ENCODE measurements at regions not wholly inside any gene's neighbourhood (a gene's known extent, or its start where the extent isn't known, plus 50 kb on each side); places are given as distances from the start of the nearest gene placed in this dataset.

- TF ChIP-seq RFX5 (IDR thresholded peaks at IDR 0.05; ENCODE audit: low read length) (no peak), ZBTB33 (IDR thresholded peaks at IDR 0.05; ENCODE audit: borderline replicate concordance, low read depth) (no peak), GATA2 (CRISPR knock-in tag; IDR thresholded peaks at IDR 0.05) (no peak), CTCF (IDR thresholded peaks at IDR 0.05) (no peak), EP300 (IDR thresholded peaks at IDR 0.05; ENCODE audit: borderline replicate concordance in 1 of 2, low read depth in 1 of 2, low read length in 1 of 2) (no peak), REST (IDR thresholded peaks at IDR 0.05; ENCODE audit: low read depth, low read length) (no peak), POLR2AphosphoS5 (IDR thresholded peaks at IDR 0.05; ENCODE audit: low read depth, low read length) (no peak)
These were observed 79.0 kb downstream of the TMX1 start for GRCh38 chr14:51318813-51319597.

Measured in SK-N-SH (cell line).